ENCODE measurements at regions not wholly inside any gene's neighbourhood (a gene's known extent, or its start where the extent isn't known, plus 50 kb on each side); places are given as distances from the start of the nearest gene placed in this dataset.

- no peak overlapping the region for H3K27ac ChIP-seq (ENCODE audit: low read length)
Observed at GRCh38 chr11:43585877-43586608, 94.5 kb upstream of the HSD17B12 start.

GRCh38 chr11:43589601-43590250 is 90.8 kb upstream of the HSD17B12 start:
- H3K36me3 ChIP-seq (ENCODE audit: control insufficient read depth, insufficient read depth, low read length): no peaks in the 10 kb centered on the region
- Mint-ChIP-seq H3K9me3 (no peaks in the 10 kb centered on the region), H3K4me3 (no peak overlapping the region), H3K4me1 (no peaks in the 10 kb centered on the region), H3K27me3 (ENCODE audit: low read depth in 2 of 2) (peaks cover 36 to 60% of the 10 kb centered on the region in 2 donors), H3K36me3 (no peaks in the 10 kb centered on the region), H3K27ac (no peak overlapping the region)
- intact Hi-C loops (cut with micrococcal nuclease): no loop called here
- 78% methylated on average over 5 of the region's 5 CpGs for WGBS (ENCODE audit: insufficient coverage)
- H3K4me3 ChIP-seq (ENCODE audit: low read length): no peak overlapping the region
- no peak overlapping the region for H3K27ac ChIP-seq (ENCODE audit: low read length)
- ATAC-seq: no peak
- TF ChIP-seq CTCF (IDR thresholded peaks at IDR 0.05): no peak
- peaks cover 11% of the 10 kb centered on the region for H3K27me3 ChIP-seq (ENCODE audit: control insufficient read depth, insufficient read depth, low read length)
- no peaks in the 10 kb centered on the region for H3K4me1 ChIP-seq (ENCODE audit: control insufficient read depth, insufficient read depth, low read length)
- DNase-seq: no peak
- no peaks in the 10 kb centered on the region for H3K9me3 ChIP-seq (ENCODE audit: control insufficient read depth, insufficient read depth, low read length)

More at GRCh38 chr11:43585877-43586608, 94.5 kb upstream of the HSD17B12 start:
- ATAC-seq (no peak), DNase-seq (no peak)
- peaks cover 25% of the 10 kb centered on the region for H3K27me3 ChIP-seq (ENCODE audit: control insufficient read depth, insufficient read depth, low read length)
- no peaks in the 10 kb centered on the region for H3K36me3 Mint-ChIP-seq
- no peaks in the 10 kb centered on the region for H3K9me3 Mint-ChIP-seq
- 87% methylated on average over 1 of the region's 1 CpG for WGBS (ENCODE audit: insufficient coverage)
- H3K4me1 ChIP-seq (ENCODE audit: control insufficient read depth, insufficient read depth, low read length): peaks cover 7% of the 10 kb centered on the region
- no peak for TF ChIP-seq CTCF (IDR thresholded peaks at IDR 0.05)
- peaks cover 58 to 75% of the 10 kb centered on the region in 2 donors for H3K27me3 Mint-ChIP-seq (ENCODE audit: low read depth in 2 of 2)
- no peak overlapping the region for H3K4me3 Mint-ChIP-seq
- H3K9me3 ChIP-seq (ENCODE audit: control insufficient read depth, insufficient read depth, low read length): no peaks in the 10 kb centered on the region
- no peak overlapping the region for H3K4me3 ChIP-seq (ENCODE audit: low read length)
- H3K36me3 ChIP-seq (ENCODE audit: control insufficient read depth, insufficient read depth, low read length): no peaks in the 10 kb centered on the region
- intact Hi-C loops (cut with micrococcal nuclease): no loop called here
- H3K4me1 Mint-ChIP-seq: peaks cover 2 to 5% of the 10 kb centered on the region in 2 donors
- H3K27ac Mint-ChIP-seq: no peak overlapping the region

- peaks cover 26 to 41% of the 10 kb centered on the region in 2 donors for H3K27me3 Mint-ChIP-seq (ENCODE audit: low read depth in 2 of 2)
- 31% methylated on average over 1 of the region's 1 CpG for WGBS (ENCODE audit: insufficient coverage)
Observed at GRCh38 chr11:43601511-43601910, 79.0 kb upstream of the HSD17B12 start.

More at GRCh38 chr11:43601511-43601910, 79.0 kb upstream of the HSD17B12 start:
- intact Hi-C loops (cut with micrococcal nuclease): no loop called here
- Histone ChIP-seq H3K36me3 (ENCODE audit: control insufficient read depth, insufficient read depth, low read length) (no peaks in the 10 kb centered on the region), H3K4me1 (ENCODE audit: control insufficient read depth, insufficient read depth, low read length) (no peaks in the 10 kb centered on the region), H3K27ac (ENCODE audit: low read length) (no peak overlapping the region), H3K4me3 (ENCODE audit: low read length) (no peak overlapping the region), H3K9me3 (ENCODE audit: control insufficient read depth, insufficient read depth, low read length) (no peaks in the 10 kb centered on the region), H3K27me3 (ENCODE audit: control insufficient read depth, insufficient read depth, low read length) (no peaks in the 10 kb centered on the region)
- ATAC-seq (no peak), DNase-seq (no peak)
- H3K36me3 Mint-ChIP-seq: no peaks in the 10 kb centered on the region
- H3K9me3 Mint-ChIP-seq: no peaks in the 10 kb centered on the region
- H3K27ac Mint-ChIP-seq: no peak overlapping the region
- H3K4me3 Mint-ChIP-seq: no peak overlapping the region
- no peak for TF ChIP-seq CTCF (IDR thresholded peaks at IDR 0.05)
- H3K4me1 Mint-ChIP-seq: no peaks in the 10 kb centered on the region

Data from natural killer cell (primary cell).